ENCODE measurements at regions not wholly inside any gene's neighbourhood (a gene's known extent, or its start where the extent isn't known, plus 50 kb on each side); places are given as distances from the start of the nearest gene placed in this dataset.

GRCh38 chr10:63726867-63727266 is 205.7 kb downstream of the REEP3 start:
- no peaks in the 10 kb centered on the region for H3K4me1 Mint-ChIP-seq (ENCODE audit: low read depth)
- no peak for ATAC-seq (replicated peaks in 1 of 2)
- H3K9me3 Mint-ChIP-seq: no peaks in the 10 kb centered on the region
- no peak overlapping the region for H3K27ac Mint-ChIP-seq
- no peak overlapping the region for H3K4me3 Mint-ChIP-seq
- H3K36me3 Mint-ChIP-seq (ENCODE audit: insufficient read depth in 2 of 2): no peaks in the 10 kb centered on the region
- no peak for DNase-seq
- peaks cover 57% of the 10 kb centered on the region for H3K27me3 Mint-ChIP-seq (ENCODE audit: low read depth)

- no peaks in the 10 kb centered on the region for H3K4me1 Mint-ChIP-seq (ENCODE audit: low read depth)
- H3K27me3 Mint-ChIP-seq (ENCODE audit: low read depth): peaks cover 49% of the 10 kb centered on the region
- H3K4me3 Mint-ChIP-seq: no peak overlapping the region
- H3K36me3 Mint-ChIP-seq (ENCODE audit: insufficient read depth in 2 of 2): no peaks in the 10 kb centered on the region
- no peak overlapping the region for H3K27ac Mint-ChIP-seq
- H3K9me3 Mint-ChIP-seq: no peaks in the 10 kb centered on the region
- ATAC-seq (replicated peaks in 1 of 2) (no peak), DNase-seq (no peak)
Observed at GRCh38 chr10:63727636-63728035, 206.4 kb downstream of the REEP3 start.

- Mint-ChIP-seq H3K27ac (no peak overlapping the region), H3K4me3 (no peak overlapping the region), H3K27me3 (ENCODE audit: low read depth) (peaks cover 3% of the 10 kb centered on the region), H3K36me3 (ENCODE audit: insufficient read depth in 2 of 2) (no peaks in the 10 kb centered on the region), H3K4me1 (ENCODE audit: low read depth) (no peaks in the 10 kb centered on the region), H3K9me3 (no peaks in the 10 kb centered on the region)
- DNase-seq (no peak), ATAC-seq (replicated peaks in 1 of 2) (no peak)
Observed at GRCh38 chr10:63735305-63735704, 214.1 kb downstream of the REEP3 start.

- no peaks in the 10 kb centered on the region for H3K4me1 Mint-ChIP-seq (ENCODE audit: low read depth)
Observed at GRCh38 chr10:63738410-63738809, 217.2 kb downstream of the REEP3 start.

GRCh38 chr10:63744060-63744941 is 223.1 kb downstream of the REEP3 start:
- ATAC-seq (replicated peaks in 1 of 2) (no peak), DNase-seq (no peak)
- Mint-ChIP-seq H3K27ac (no peak overlapping the region), H3K27me3 (ENCODE audit: low read depth) (peaks cover 22% of the 10 kb centered on the region), H3K9me3 (peaks cover 0 to 2% of the 10 kb centered on the region in 2 donors), H3K4me1 (ENCODE audit: low read depth) (no peaks in the 10 kb centered on the region), H3K4me3 (no peak overlapping the region), H3K36me3 (ENCODE audit: insufficient read depth in 2 of 2) (no peaks in the 10 kb centered on the region)

More at GRCh38 chr10:63738410-63738809, 217.2 kb downstream of the REEP3 start:
- H3K36me3 Mint-ChIP-seq (ENCODE audit: insufficient read depth in 2 of 2): no peaks in the 10 kb centered on the region
- H3K27me3 Mint-ChIP-seq (ENCODE audit: low read depth): peaks cover 6% of the 10 kb centered on the region
- H3K27ac Mint-ChIP-seq: no peak overlapping the region
- no peak for ATAC-seq (replicated peaks in 1 of 2)
- DNase-seq: no peak
- H3K4me3 Mint-ChIP-seq: no peak overlapping the region
- peaks cover 0 to 2% of the 10 kb centered on the region in 2 donors for H3K9me3 Mint-ChIP-seq

GRCh38 chr10:63749915-63750314 is 228.7 kb downstream of the REEP3 start:
- Mint-ChIP-seq H3K27ac (no peak overlapping the region), H3K36me3 (ENCODE audit: insufficient read depth in 2 of 2) (no peaks in the 10 kb centered on the region), H3K4me1 (ENCODE audit: low read depth) (no peaks in the 10 kb centered on the region), H3K4me3 (no peak overlapping the region), H3K27me3 (ENCODE audit: low read depth) (peaks cover 5% of the 10 kb centered on the region), H3K9me3 (no peaks in the 10 kb centered on the region)
- DNase-seq: no peak
- no peak for ATAC-seq (replicated peaks in 1 of 2)

DNA sequence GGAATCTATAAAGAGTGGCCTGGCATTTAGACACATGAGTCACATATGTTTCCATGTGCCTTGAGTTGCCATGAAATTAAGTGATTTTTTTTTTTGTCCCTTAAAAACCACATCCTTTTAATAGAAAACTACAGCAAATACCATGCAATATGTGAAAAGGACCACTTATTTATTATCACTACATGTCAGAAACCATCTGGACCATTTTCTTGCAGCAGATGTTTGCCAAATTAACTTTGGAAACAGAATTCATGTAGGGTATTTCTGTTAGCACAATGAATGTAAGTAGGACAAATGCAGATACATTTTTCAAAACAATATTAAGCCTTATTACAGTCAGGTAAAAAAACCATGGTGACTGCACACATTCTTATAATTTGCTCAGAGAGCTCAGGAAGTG is 230.6 kb downstream of the REEP3 start:
- Mint-ChIP-seq H3K36me3 (ENCODE audit: insufficient read depth in 2 of 2) (no peaks in the 10 kb centered on the region), H3K27ac (no peak overlapping the region), H3K9me3 (no peaks in the 10 kb centered on the region), H3K4me1 (ENCODE audit: low read depth) (no peaks in the 10 kb centered on the region), H3K27me3 (ENCODE audit: low read depth) (no peaks in the 10 kb centered on the region), H3K4me3 (no peak overlapping the region)
- DNase-seq (no peak), ATAC-seq (replicated peaks in 1 of 2) (no peak)

DNA sequence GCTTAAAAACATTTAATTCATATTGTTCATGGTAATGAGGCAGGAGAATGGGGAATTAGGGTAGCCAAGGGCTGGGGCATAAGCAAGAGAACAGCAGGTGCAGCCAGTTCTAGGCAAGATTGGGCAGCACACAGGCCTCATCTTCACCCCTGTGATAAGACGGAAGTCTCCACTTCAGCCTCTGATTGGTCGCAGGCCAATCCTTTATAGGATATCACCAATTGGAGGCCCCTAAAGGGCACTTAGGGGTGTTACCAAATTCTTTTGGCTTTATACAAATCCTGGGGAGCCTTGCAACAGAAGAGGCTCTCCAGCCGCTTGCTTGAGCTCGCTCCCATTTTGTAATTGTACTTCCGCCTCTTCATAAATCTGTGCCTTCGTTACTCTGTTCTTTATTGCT is 231.1 kb downstream of the REEP3 start:
- no peak for ATAC-seq (replicated peaks in 1 of 2)
- no peak for DNase-seq
- Mint-ChIP-seq H3K4me3 (no peak overlapping the region), H3K27ac (no peak overlapping the region), H3K4me1 (ENCODE audit: low read depth) (no peaks in the 10 kb centered on the region), H3K36me3 (ENCODE audit: insufficient read depth in 2 of 2) (no peaks in the 10 kb centered on the region), H3K9me3 (no peaks in the 10 kb centered on the region), H3K27me3 (ENCODE audit: low read depth) (no peaks in the 10 kb centered on the region)

DNA sequence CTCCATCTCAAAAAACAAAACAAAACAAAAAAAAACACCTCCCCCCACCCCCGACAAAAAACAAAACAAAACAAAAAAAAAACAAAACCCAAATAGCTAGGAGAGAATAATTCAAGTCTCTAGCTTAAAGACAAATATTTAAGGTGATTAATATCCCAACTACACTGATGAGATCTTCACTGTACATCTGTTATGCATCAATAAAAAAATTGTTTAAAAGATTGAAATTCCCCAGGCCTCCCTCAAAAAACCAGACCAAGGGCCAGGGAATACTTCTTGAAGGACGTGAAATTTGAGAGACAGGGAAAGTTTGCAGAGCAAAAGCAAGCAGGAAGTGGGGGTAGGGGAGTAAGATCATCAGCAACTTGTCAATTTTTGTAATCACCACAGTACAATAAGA is 232.6 kb downstream of the REEP3 start:
- H3K4me1 Mint-ChIP-seq (ENCODE audit: low read depth): no peaks in the 10 kb centered on the region
- no peaks in the 10 kb centered on the region for H3K9me3 Mint-ChIP-seq
- ATAC-seq (replicated peaks in 1 of 2) (no peak), DNase-seq (no peak)
- H3K27ac Mint-ChIP-seq: no peak overlapping the region
- H3K4me3 Mint-ChIP-seq: no peak overlapping the region
- no peaks in the 10 kb centered on the region for H3K36me3 Mint-ChIP-seq (ENCODE audit: insufficient read depth in 2 of 2)
- peaks cover 6% of the 10 kb centered on the region for H3K27me3 Mint-ChIP-seq (ENCODE audit: low read depth)

DNA sequence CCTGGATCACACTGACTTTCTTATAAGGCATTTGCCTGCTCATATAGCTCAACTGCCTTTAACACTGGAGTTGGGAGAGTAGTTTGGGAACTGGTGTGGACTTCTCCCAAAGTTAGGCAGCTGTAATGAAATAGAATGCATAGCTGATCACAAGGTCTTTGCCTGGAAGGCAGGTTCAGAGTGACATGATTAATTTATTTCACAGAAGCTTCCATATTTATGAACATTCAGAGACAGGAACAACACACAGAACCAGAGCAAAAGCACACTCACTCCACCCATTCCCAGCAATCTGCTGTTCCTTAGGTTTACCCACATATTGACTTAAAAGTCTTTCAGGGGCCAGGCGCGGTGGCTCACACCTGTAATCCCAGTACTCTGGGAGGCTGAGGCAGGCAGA is 234.2 kb downstream of the REEP3 start:
- H3K9me3 Mint-ChIP-seq: no peaks in the 10 kb centered on the region
- no peak for DNase-seq
- H3K27me3 Mint-ChIP-seq (ENCODE audit: low read depth): peaks cover 22% of the 10 kb centered on the region
- no peak for ATAC-seq (replicated peaks in 1 of 2)
- H3K36me3 Mint-ChIP-seq (ENCODE audit: insufficient read depth in 2 of 2): no peaks in the 10 kb centered on the region
- H3K27ac Mint-ChIP-seq: no peak overlapping the region
- H3K4me3 Mint-ChIP-seq: no peak overlapping the region
- no peaks in the 10 kb centered on the region for H3K4me1 Mint-ChIP-seq (ENCODE audit: low read depth)

DNA sequence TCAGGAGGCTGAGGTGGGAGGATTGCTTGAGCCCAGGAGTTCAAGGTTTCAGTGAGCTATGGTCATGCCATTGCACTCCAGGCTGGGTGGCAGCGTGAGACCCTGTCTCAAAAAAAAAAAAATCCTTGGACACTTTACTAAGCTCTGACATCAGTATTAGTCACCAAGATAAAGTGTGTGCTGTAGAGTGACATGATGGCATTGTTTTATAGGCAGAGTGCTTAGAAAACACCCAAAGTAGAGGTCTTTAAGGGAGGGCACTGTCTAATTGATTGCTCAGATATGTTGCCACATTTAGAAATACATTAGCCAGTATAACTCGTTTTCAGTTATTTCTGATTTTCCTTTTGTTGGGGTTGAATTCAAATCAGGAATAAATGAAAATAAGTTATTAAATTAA is 235.9 kb downstream of the REEP3 start:
- Mint-ChIP-seq H3K27ac (no peak overlapping the region), H3K4me3 (no peak overlapping the region), H3K4me1 (ENCODE audit: low read depth) (no peaks in the 10 kb centered on the region), H3K27me3 (ENCODE audit: low read depth) (peaks cover 26% of the 10 kb centered on the region), H3K36me3 (ENCODE audit: insufficient read depth in 2 of 2) (no peaks in the 10 kb centered on the region), H3K9me3 (no peaks in the 10 kb centered on the region)
- DNase-seq: no peak
- no peak for ATAC-seq (replicated peaks in 1 of 2)

DNA sequence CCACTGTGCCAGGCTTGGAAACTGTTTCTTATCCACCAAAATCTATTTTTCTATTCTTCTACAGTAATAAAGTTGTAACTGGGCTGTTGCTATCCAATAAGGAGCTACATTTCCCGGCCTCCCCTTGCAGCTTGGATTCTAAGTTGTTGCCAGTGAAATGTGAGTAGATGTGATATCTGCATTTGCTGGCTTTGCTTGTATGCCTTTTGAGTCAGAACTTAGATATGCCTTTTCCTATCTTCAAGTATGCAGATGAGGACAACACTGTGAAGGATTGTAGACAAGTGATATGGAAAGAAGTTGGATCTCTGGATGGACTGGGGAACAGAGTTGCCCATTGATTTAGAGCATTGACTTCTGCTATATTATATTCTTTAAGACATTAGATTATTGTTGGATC is 236.9 kb downstream of the REEP3 start:
- H3K4me3 Mint-ChIP-seq: no peak overlapping the region
- H3K27me3 Mint-ChIP-seq (ENCODE audit: low read depth): peaks cover 26% of the 10 kb centered on the region
- ATAC-seq (replicated peaks in 1 of 2) (no peak), DNase-seq (no peak)
- H3K36me3 Mint-ChIP-seq (ENCODE audit: insufficient read depth in 2 of 2): no peaks in the 10 kb centered on the region
- H3K9me3 Mint-ChIP-seq: no peaks in the 10 kb centered on the region
- no peak overlapping the region for H3K27ac Mint-ChIP-seq
- no peaks in the 10 kb centered on the region for H3K4me1 Mint-ChIP-seq (ENCODE audit: low read depth)

- H3K9me3 Mint-ChIP-seq: no peaks in the 10 kb centered on the region
Observed at GRCh38 chr10:63759335-63759734, 238.1 kb downstream of the REEP3 start.

More at GRCh38 chr10:63759335-63759734, 238.1 kb downstream of the REEP3 start:
- H3K4me3 Mint-ChIP-seq: no peak overlapping the region
- DNase-seq: no peak
- peaks cover 32% of the 10 kb centered on the region for H3K27me3 Mint-ChIP-seq (ENCODE audit: low read depth)
- no peaks in the 10 kb centered on the region for H3K36me3 Mint-ChIP-seq (ENCODE audit: insufficient read depth in 2 of 2)
- no peaks in the 10 kb centered on the region for H3K4me1 Mint-ChIP-seq (ENCODE audit: low read depth)
- ATAC-seq (replicated peaks in 1 of 2): no peak
- no peak overlapping the region for H3K27ac Mint-ChIP-seq
